Upper lobe of right lung (tissue), 1 donor: ENCODE measurements at regions not wholly inside any gene's neighbourhood (a gene's known extent, or its start where the extent isn't known, plus 50 kb on each side); places are given as distances from the start of the nearest gene placed in this dataset.

Experiments used
- ATAC-seq: fragments of 200-7000 bp; cut with Tn5 transposase; one replicate; pipeline ENCODE4 v1.9.1; 2020; ENCODE audit warnings: mild to moderate bottlenecking, moderate library complexity
- DNase-seq: peaks from one replicate; pipeline ENCODE4 v3.0.0-alpha.2; 2020
- H3K27ac ChIP-seq: fragments of 200-600 bp; one replicate; pipeline ENCODE4 v1.8.0; 2022
- H3K27me3 ChIP-seq: fragments of 200-600 bp; one replicate; pipeline ENCODE4 v1.8.0; 2022; ENCODE audit warnings: mild to moderate bottlenecking
- H3K36me3 ChIP-seq: fragments of 200-600 bp; one replicate; pipeline ENCODE4 v1.8.0; 2022
- H3K4me1 ChIP-seq: fragments of 200-600 bp; one replicate; pipeline ENCODE4 v1.8.0; 2022
- H3K4me3 ChIP-seq: fragments of 200-600 bp; one replicate; pipeline ENCODE4 v1.8.0; 2022; ENCODE audit warnings: mild to moderate bottlenecking
- H3K9me3 ChIP-seq: fragments of 200-600 bp; one replicate; pipeline ENCODE4 v1.8.0; 2022
- CTCF ChIP-seq: fragments of 200-600 bp; IDR thresholded peaks from one replicate; pipeline ENCODE4 v1.8.0; 2022; ENCODE audit warnings: antibody characterized with exemption
- intact Hi-C: fragments of 100-400 bp; cut with DNase I; formaldehyde crosslinking; loops from one replicate; pipeline ENCODE4 v1.11.0; 2022
- donor health status: DM: no; HTN: yes; CAD: no; lungs with severe emphysema.

GRCh38 chr9:118162716-118163115 is 458.5 kb downstream of the TLR4 start:
- Histone ChIP-seq H3K27ac (no peak overlapping the region), H3K27me3 (no peaks in the 10 kb centered on the region), H3K4me3 (no peak overlapping the region), H3K36me3 (no peaks in the 10 kb centered on the region), H3K4me1 (no peaks in the 10 kb centered on the region), H3K9me3 (no peaks in the 10 kb centered on the region)
- no peak for DNase-seq
- no peak for TF ChIP-seq CTCF
- intact Hi-C loops = no loop called here
- no peak for ATAC-seq

- H3K36me3 ChIP-seq = no peaks in the 10 kb centered on the region
- no peaks in the 10 kb centered on the region for H3K9me3 ChIP-seq
- DNase-seq (no peak), ATAC-seq (no peak)
- no peak for TF ChIP-seq CTCF
- no peaks in the 10 kb centered on the region for H3K27me3 ChIP-seq
- H3K4me1 ChIP-seq = no peaks in the 10 kb centered on the region
- intact Hi-C loops = no loop called here
- no peak overlapping the region for H3K4me3 ChIP-seq
- H3K27ac ChIP-seq = no peak overlapping the region
Measured at GRCh38 chr9:118163751-118164150, 459.5 kb downstream of the TLR4 start.

DNA sequence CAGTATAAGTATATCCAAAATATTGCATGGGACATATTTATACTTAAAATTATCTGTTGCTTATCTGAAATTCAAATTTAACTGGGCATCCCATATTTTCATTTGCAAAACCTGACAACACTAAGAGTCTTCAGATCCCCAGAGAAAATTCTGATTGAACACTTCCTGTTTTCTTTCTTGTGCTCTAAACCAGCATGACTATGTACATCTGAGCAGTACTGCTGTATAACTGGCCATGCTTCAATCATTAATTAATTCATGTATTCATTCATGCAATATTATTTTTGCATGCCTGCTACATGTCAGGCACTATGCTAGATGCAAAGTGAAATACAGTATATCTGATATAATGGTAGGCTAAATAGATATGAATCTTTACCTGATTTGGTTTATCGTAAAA is 461.2 kb downstream of the TLR4 start:
- intact Hi-C loops = no loop called here
- Histone ChIP-seq H3K4me1 (no peaks in the 10 kb centered on the region), H3K27me3 (no peaks in the 10 kb centered on the region), H3K27ac (no peak overlapping the region), H3K4me3 (no peak overlapping the region), H3K9me3 (no peaks in the 10 kb centered on the region), H3K36me3 (no peaks in the 10 kb centered on the region)
- no peak for ATAC-seq
- no peak for TF ChIP-seq CTCF
- no peak for DNase-seq

- intact Hi-C loops = no loop called here
- peak; percentile 36 for ATAC-seq
- no peak for DNase-seq
- no peaks in the 10 kb centered on the region for H3K27me3 ChIP-seq
- H3K4me3 ChIP-seq = no peak overlapping the region
- H3K9me3 ChIP-seq = no peaks in the 10 kb centered on the region
- TF ChIP-seq CTCF = peak; percentile 48
- no peak overlapping the region for H3K27ac ChIP-seq
- H3K36me3 ChIP-seq = no peaks in the 10 kb centered on the region
- no peaks in the 10 kb centered on the region for H3K4me1 ChIP-seq
Measured at GRCh38 chr9:118170032-118170955, 466.1 kb downstream of the TLR4 start.

- H3K4me3 ChIP-seq = no peak overlapping the region
- no peak overlapping the region for H3K27ac ChIP-seq
- no peak for TF ChIP-seq CTCF
- ATAC-seq (no peak), DNase-seq (no peak)
- no peaks in the 10 kb centered on the region for H3K9me3 ChIP-seq
- H3K27me3 ChIP-seq = no peaks in the 10 kb centered on the region
- H3K36me3 ChIP-seq = no peaks in the 10 kb centered on the region
- no peaks in the 10 kb centered on the region for H3K4me1 ChIP-seq
- intact Hi-C loops = no loop called here
Measured at GRCh38 chr9:118177241-118177640, 473.0 kb downstream of the TLR4 start.
